Loucy (cell line): ENCODE measurements at regions not wholly inside any gene's neighbourhood (a gene's known extent, or its start where the extent isn't known, plus 50 kb on each side); places are given as distances from the start of the nearest gene placed in this dataset.

Experiments used
- CTCF ChIP-seq: fragments of 200-600 bp; sonication (generic); conservative IDR thresholded peaks from 2 replicates; pipeline ENCODE4 v1.5.1; 2014; ENCODE audit warnings: mild to moderate bottlenecking, antibody characterized with exemption, low read length
- EZH2phosphoT487 ChIP-seq: fragments of 200-600 bp; IDR thresholded peaks from 2 replicates; pipeline ENCODE4 v1.6.1; 2018; ENCODE audit warnings: antibody characterized with exemption, mild to moderate bottlenecking, moderate library complexity, borderline replicate concordance

- TF ChIP-seq CTCF (no peak), EZH2phosphoT487 (no peak)
These were observed 83.1 kb downstream of the MCFD2 start for GRCh38 chr2:46832543-46832942.
